HCT116 (cell line): ENCODE measurements at regions not wholly inside any gene's neighbourhood (a gene's known extent, or its start where the extent isn't known, plus 50 kb on each side); places are given as distances from the start of the nearest gene placed in this dataset.

Experiments used
- ATAC-seq: fragments of 200-7000 bp; cut with Tn5 transposase; 2 replicates; pipeline ENCODE4 v1.9.1; 2020; ENCODE audit warnings: mild to moderate bottlenecking, moderate library complexity
- BruUV-seq: library from RNA; stranded (reverse); fragments of 400-500 nt; replicated peaks from 2 replicates; lab custom pipeline; 2021; lab: Mats Ljungman, UMichigan
- CTCF ChIA-PET: fragments of 300-600 bp; sonication (Branson Sonifier 250); formaldehyde crosslinking; loops from one replicate; lab custom pipeline; 2021; ENCODE audit warnings: antibody characterized with exemption; lab: Charles Lee
- POLR2A ChIA-PET: fragments of 300-600, 350-600 bp; sonication (Branson Sonifier 250); formaldehyde crosslinking; loops from one replicate; lab custom pipeline; 2021; ENCODE audit warnings: antibody characterized with exemption; lab: Charles Lee
- RAD21 ChIA-PET, 2 experiments: fragments of 300-600 bp; sonication (Branson Sonifier 250); formaldehyde crosslinking; loops; one replicate each; lab custom pipeline; 2023; ENCODE audit warnings: low total read pairs in 2 of 2; ENCODE audit not compliant: uncharacterized antibody in 2 of 2, unreplicated experiment in 2 of 2, low non-redundant PET in 1 of 2; lab: Charles Lee
- DNase-seq: peaks from one replicate; pipeline ENCODE4 v3.0.0-alpha.2; 2010; ENCODE audit warnings: low read depth, low spot score
- H2AFZ ChIP-seq: fragments of 200-600 bp; shearing (Covaris generic), sonication (generic); 2 replicates; pipeline ENCODE4 v1.6.1; 2017; ENCODE audit warnings: low read depth, mixed run types, mixed read lengths, antibody characterized with exemption, low read length; ENCODE audit not compliant: poor library complexity, severe bottlenecking
- H3K27ac ChIP-seq: 2 replicates; pipeline ENCODE4 v1.5.1; 2012; ENCODE audit warnings: low read depth, low read length
- H3K27me3 ChIP-seq: fragments of 200-600 bp; sonication (generic); 2 replicates; pipeline ENCODE4 v1.6.1; 2016; ENCODE audit warnings: mixed run types, low read length, mixed read lengths; ENCODE audit not compliant: insufficient read depth
- H3K36me3 ChIP-seq, 2 experiments: fragments of 200-500 bp in 1 of 2; fragments of 200-600 bp in 1 of 2; sonication (Bioruptor generic) in 1 of 2; sonication (generic) in 1 of 2; 2 replicates each; pipeline versions ENCODE4 v1.5.1 to v1.6.1; 2014 to 2016; ENCODE audit warnings: low read length in 2 of 2, inconsistent platforms in 1 of 2, mixed read lengths in 1 of 2, mixed run types in 1 of 2; ENCODE audit not compliant: insufficient read depth in 2 of 2, control insufficient read depth in 1 of 2
- H3K4me1 ChIP-seq, 2 experiments: fragments of 200-600 bp in 1 of 2; sonication (generic) in 1 of 2; 2 replicates each; pipeline versions ENCODE4 v1.5.1 to v1.6.1; 2012 to 2017; ENCODE audit warnings: low read length in 2 of 2, inconsistent platforms in 1 of 2, mild to moderate bottlenecking in 1 of 2, mixed read lengths in 1 of 2, mixed run types in 1 of 2, moderate library complexity in 1 of 2; ENCODE audit not compliant: insufficient read depth in 2 of 2, control insufficient read depth in 1 of 2
- H3K4me2 ChIP-seq: fragments of 200-600 bp; sonication (generic); 2 replicates; pipeline ENCODE4 v1.6.1; 2017; ENCODE audit warnings: mixed run types, low read length, mixed read lengths
- H3K4me3 ChIP-seq, 2 experiments: fragments of 200-600 bp in 1 of 2; sonication (generic) in 1 of 2; replicated peaks in 1 of 2; 2 replicates each; pipeline ENCODE4 v1.5.1; 2011 to 2016; ENCODE audit warnings: low read length in 2 of 2, control low read depth in 1 of 2, low read depth in 1 of 2, mild to moderate bottlenecking in 1 of 2, mixed read lengths in 1 of 2, mixed run types in 1 of 2
- H3K79me2 ChIP-seq: fragments of 200-600 bp; sonication (generic); 2 replicates; pipeline ENCODE4 v1.6.1; 2017; ENCODE audit warnings: mild to moderate bottlenecking, mixed run types, low read length, moderate library complexity, mixed read lengths; ENCODE audit not compliant: insufficient read depth
- H3K9ac ChIP-seq: fragments of 200-600 bp; sonication (generic); 2 replicates; pipeline ENCODE4 v1.6.1; 2016; ENCODE audit warnings: low read length, mixed read lengths
- H3K9me2 ChIP-seq: fragments of 200-600 bp; sonication (generic), shearing (Covaris generic); 2 replicates; pipeline ENCODE4 v1.6.1; 2017; ENCODE audit warnings: mixed run types, mild to moderate bottlenecking, moderate library complexity; ENCODE audit not compliant: insufficient read depth
- H3K9me3 ChIP-seq, 2 experiments: fragments of 200-500 bp in 1 of 2; fragments of 200-600 bp in 1 of 2; sonication (Bioruptor generic) in 1 of 2; sonication (generic) in 1 of 2; 2 replicates each; pipeline ENCODE4 v1.6.1; 2014 to 2017; ENCODE audit warnings: low read length in 2 of 2, mixed read lengths in 2 of 2, inconsistent platforms in 1 of 2, low read depth in 1 of 2, mild to moderate bottlenecking in 1 of 2, mixed run types in 1 of 2, moderate library complexity in 1 of 2; ENCODE audit not compliant: control insufficient read depth in 1 of 2, insufficient read depth in 1 of 2
- H4K20me1 ChIP-seq: fragments of 200-600 bp; sonication (generic), shearing (Covaris generic); 2 replicates; pipeline ENCODE4 v1.6.1; 2017; ENCODE audit warnings: mixed run types, mild to moderate bottlenecking, moderate library complexity; ENCODE audit not compliant: insufficient read depth
- CBX3 ChIP-seq: IDR thresholded peaks from 2 replicates; pipeline ENCODE4 v1.6.1; 2012; ENCODE audit warnings: low read depth
- CEBPB ChIP-seq: IDR thresholded peaks from 2 replicates; pipeline ENCODE4 v1.6.1; 2012; ENCODE audit warnings: low read depth
- FOSL1 ChIP-seq: IDR thresholded peaks from 2 replicates; pipeline ENCODE4 v1.6.1; 2012; ENCODE audit warnings: low read depth
- JUND ChIP-seq: IDR thresholded peaks from 2 replicates; pipeline ENCODE4 v1.6.1; 2012
- POLR2A ChIP-seq: IDR thresholded peaks from 2 replicates; pipeline ENCODE4 v1.7.0; 2011; ENCODE audit warnings: borderline replicate concordance; ENCODE audit not compliant: insufficient read depth, insufficient read length; ENCODE audit errors: extremely low read depth
- RAD21 ChIP-seq: IDR thresholded peaks from 2 replicates; pipeline ENCODE4 v1.6.1; 2012; ENCODE audit warnings: low read depth, mild to moderate bottlenecking
- SP1 ChIP-seq: IDR thresholded peaks from 2 replicates; pipeline ENCODE4 v1.6.1; 2012; ENCODE audit warnings: low read depth
- TCF7L2 ChIP-seq: IDR thresholded peaks from 2 replicates; pipeline ENCODE4 v1.7.0; 2011; ENCODE audit warnings: borderline replicate concordance, inconsistent platforms; ENCODE audit not compliant: insufficient read depth, insufficient read length; ENCODE audit errors: extremely low read depth
- YY1 ChIP-seq: IDR thresholded peaks from 2 replicates; pipeline ENCODE4 v1.6.1; 2011; ENCODE audit warnings: low read length, low read depth, moderate library complexity, mild to moderate bottlenecking; ENCODE audit not compliant: insufficient replicate concordance; ENCODE audit errors: extremely low read depth
- ZNF274 ChIP-seq: fragments of 200-500 bp; sonication (Bioruptor generic); IDR thresholded peaks from 2 replicates; pipeline ENCODE4 v1.6.1; 2014; ENCODE audit warnings: mild to moderate bottlenecking, low read depth, low read length, inconsistent platforms
- intact Hi-C: fragments of 100-400 bp; cut with micrococcal nuclease; formaldehyde crosslinking; loops from 2 replicates; pipeline ENCODE4 v1.10.0; 2022
- TF ChIP-seq, protein P1 (sequence below): IDR thresholded peaks from 2 replicates; pipeline ENCODE4 v1.6.1; 2012
- TF ChIP-seq, protein P2 (sequence below): IDR thresholded peaks from 2 replicates; pipeline ENCODE4 v1.6.1; 2012

DNA sequence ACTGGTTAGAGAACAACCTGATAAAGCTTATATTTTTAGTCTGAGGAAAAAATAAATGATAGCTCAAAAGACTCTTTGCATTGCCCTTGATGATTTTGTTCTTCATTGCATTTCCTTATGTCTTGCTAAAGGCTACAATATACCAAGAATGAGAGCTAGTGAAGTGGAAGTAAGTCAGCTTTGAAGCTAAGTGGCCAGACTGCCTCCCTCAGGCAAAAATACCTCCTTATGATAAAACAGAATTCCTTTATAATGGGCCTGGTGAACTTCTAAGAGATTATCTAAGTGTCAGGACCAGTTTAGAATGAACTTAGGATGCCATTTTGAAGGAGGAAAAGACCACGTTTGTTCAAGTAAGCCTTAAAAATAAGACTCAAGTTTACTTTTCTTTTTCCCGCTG is 678.4 kb downstream of the ROBO2 start:
- BruUV-seq: no TSS peak
- CTCF ChIA-PET: no interaction called here
- DNase-seq (no peak), ATAC-seq (no peak)
- H3K27ac ChIP-seq: no peak overlapping the region
- POLR2A ChIA-PET: no interaction called here
- no peak overlapping the region for H3K4me3 ChIP-seq
- RAD21 ChIA-PET: no interaction called here
- no peaks in the 10 kb centered on the region for H4K20me1 ChIP-seq
- intact Hi-C loops: no loop called here
- H2AFZ ChIP-seq: no peak overlapping the region
- no peaks in the 10 kb centered on the region for H3K27me3 ChIP-seq
- H3K4me2 ChIP-seq: no peak overlapping the region
- H3K9me2 ChIP-seq: no peaks in the 10 kb centered on the region
- H3K36me3 ChIP-seq: no peaks in the 10 kb centered on the region
- H3K9me3 ChIP-seq: peaks cover 14 to 33% of the 10 kb centered on the region in 2 experiments; a peak in 2 of 4 replicates
- TF ChIP-seq JUND: no peak
- no peak for TF ChIP-seq FOSL1
- TF ChIP-seq CBX3: no peak
- no peak for TF ChIP-seq SP1
- no peak for TF ChIP-seq TCF7L2
- no peak for TF ChIP-seq POLR2A
- no peak for TF ChIP-seq CEBPB
- TF ChIP-seq, protein P1, sequence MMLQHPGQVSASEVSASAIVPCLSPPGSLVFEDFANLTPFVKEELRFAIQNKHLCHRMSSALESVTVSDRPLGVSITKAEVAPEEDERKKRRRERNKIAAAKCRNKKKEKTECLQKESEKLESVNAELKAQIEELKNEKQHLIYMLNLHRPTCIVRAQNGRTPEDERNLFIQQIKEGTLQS: no peak
- no peaks in the 10 kb centered on the region for H3K79me2 ChIP-seq
- H3K9ac ChIP-seq: no peak overlapping the region
- H3K4me1 ChIP-seq: no peaks in the 10 kb centered on the region

DNA sequence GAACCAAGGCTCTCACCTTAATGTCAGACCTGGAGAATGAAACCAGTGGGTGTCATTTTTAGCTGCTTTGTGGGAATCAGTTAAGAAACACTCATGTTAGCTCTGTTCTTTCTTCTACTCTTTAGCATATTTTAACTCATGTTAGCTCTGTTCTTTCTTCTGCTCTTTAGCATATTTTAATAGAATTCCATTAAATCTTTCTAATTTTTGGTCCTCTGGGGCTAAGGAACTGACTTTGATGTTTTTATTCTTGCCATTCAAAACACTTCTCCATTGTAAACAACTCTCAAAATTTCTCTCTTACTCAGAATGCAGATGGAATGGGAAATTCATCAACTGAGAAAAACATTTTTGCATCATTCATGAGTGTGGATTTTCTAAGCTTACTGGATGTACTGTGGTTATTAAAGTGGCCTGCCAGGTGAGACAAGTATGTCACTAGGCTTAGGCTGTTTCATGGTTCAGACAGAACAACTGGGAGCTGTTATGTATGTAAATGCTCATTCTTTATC is 680.6 kb downstream of the ROBO2 start:
- no TSS peak for BruUV-seq
- no peak overlapping the region for H2AFZ ChIP-seq

More for the DNA sequence above, 680.6 kb downstream of the ROBO2 start:
- POLR2A ChIA-PET: no interaction called here
- H3K4me1 ChIP-seq: no peaks in the 10 kb centered on the region
- ATAC-seq (no peak), DNase-seq (no peak)
- intact Hi-C loops: no loop called here
- TF ChIP-seq TCF7L2 (no peak), CBX3 (no peak), SP1 (no peak), CEBPB (no peak), JUND (no peak), FOSL1 (no peak), ZNF274 (no peak), RAD21 (no peak), YY1 (no peak)
- TF ChIP-seq, protein P2, sequence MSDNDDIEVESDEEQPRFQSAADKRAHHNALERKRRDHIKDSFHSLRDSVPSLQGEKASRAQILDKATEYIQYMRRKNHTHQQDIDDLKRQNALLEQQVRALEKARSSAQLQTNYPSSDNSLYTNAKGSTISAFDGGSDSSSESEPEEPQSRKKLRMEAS: no peak
- TF ChIP-seq, all 23 proteins: peak for 0
- no peak overlapping the region for H3K4me2 ChIP-seq
- ChIA-PET CTCF (no interaction called here), RAD21 (no interaction called here)
- no peaks in the 10 kb centered on the region for H3K36me3 ChIP-seq
- no peaks in the 10 kb centered on the region for H3K27me3 ChIP-seq
- no peaks in the 10 kb centered on the region for H3K79me2 ChIP-seq
- no peaks in the 10 kb centered on the region for H3K9me2 ChIP-seq
- H3K9me3 ChIP-seq: peaks cover 9 to 32% of the 10 kb centered on the region in 2 experiments; a peak in 2 of 4 replicates
- H3K27ac ChIP-seq: no peak overlapping the region
- H3K4me3 ChIP-seq: no peak overlapping the region
- H3K9ac ChIP-seq: no peak overlapping the region
- no peaks in the 10 kb centered on the region for H4K20me1 ChIP-seq
